HG02973 (cell line): ENCODE measurements at regions not wholly inside any gene's neighbourhood (a gene's known extent, or its start where the extent isn't known, plus 50 kb on each side); places are given as distances from the start of the nearest gene placed in this dataset.
"Not testable (repeated sequence)": the region's sequence is repeated elsewhere in the genome, so short reads cannot be mapped to it uniquely, and the experiment has no call there.

Source experiments
- ATAC-seq: cut with Tn5 transposase; IDR thresholded peaks from one replicate; pipeline ENCODE4 v1.9.1; 2021; ENCODE audit warnings: moderate library complexity; ENCODE audit not compliant: unreplicated experiment

GRCh38 chr14:58751788-58752187, 114.0 kb downstream of the DACT1 start:
- no peak for ATAC-seq

DNA sequence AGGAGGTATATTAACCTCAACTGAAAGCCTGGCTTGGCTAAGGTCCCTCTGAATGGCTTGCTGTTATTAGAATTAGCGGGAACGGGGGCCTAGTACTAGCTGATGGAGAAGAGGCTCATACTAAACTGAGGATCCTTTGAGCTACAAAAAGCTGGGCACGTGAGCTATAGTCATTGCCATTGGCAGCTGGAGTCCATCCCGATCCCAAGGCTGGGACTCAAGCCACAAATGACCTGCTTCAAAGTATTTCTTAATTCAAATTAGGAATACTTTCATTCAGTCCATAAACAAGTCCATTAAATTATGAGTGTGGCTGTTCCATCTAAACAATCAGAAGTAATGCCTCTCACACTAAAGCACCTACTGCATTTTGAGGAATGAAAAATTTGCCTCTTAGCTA, 114.5 kb downstream of the DACT1 start:
- no peak for ATAC-seq

- ATAC-seq = no peak
These were observed 115.0 kb downstream of the DACT1 start for GRCh38 chr14:58752771-58753201.

GRCh38 chr14:58755031-58755925, 117.5 kb downstream of the DACT1 start:
- ATAC-seq = no peak

- no peak for ATAC-seq
These were observed 122.4 kb downstream of the DACT1 start for GRCh38 chr14:58760121-58760520.

- ATAC-seq = no peak
These were observed 124.9 kb downstream of the DACT1 start for GRCh38 chr14:58762629-58763028.

- ATAC-seq = no peak
These were observed 125.4 kb downstream of the DACT1 start for GRCh38 chr14:58763210-58763609.

- ATAC-seq = no peak
These were observed 127.7 kb downstream of the DACT1 start for GRCh38 chr14:58765418-58765831.

DNA sequence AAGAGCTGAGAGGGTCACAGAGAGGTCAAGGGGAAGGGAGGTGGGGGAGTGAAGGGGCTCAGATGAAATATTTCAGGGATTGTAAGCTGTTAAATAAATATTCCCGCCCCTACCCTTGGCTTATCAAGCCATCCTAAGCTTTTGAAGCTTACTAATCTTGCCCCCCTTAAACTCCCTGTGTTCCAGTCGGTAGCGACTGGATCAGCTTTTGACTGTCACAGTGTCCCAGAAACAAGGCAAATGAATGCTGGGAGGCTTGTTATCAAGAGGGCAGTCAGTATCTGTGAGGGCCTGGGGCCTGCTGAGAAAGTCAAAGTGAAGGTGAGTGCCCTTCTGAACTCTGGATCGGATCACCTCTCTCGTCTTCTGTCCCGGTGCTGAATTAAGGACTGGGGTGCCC, 128.1 kb downstream of the DACT1 start:
- no peak for ATAC-seq

DNA sequence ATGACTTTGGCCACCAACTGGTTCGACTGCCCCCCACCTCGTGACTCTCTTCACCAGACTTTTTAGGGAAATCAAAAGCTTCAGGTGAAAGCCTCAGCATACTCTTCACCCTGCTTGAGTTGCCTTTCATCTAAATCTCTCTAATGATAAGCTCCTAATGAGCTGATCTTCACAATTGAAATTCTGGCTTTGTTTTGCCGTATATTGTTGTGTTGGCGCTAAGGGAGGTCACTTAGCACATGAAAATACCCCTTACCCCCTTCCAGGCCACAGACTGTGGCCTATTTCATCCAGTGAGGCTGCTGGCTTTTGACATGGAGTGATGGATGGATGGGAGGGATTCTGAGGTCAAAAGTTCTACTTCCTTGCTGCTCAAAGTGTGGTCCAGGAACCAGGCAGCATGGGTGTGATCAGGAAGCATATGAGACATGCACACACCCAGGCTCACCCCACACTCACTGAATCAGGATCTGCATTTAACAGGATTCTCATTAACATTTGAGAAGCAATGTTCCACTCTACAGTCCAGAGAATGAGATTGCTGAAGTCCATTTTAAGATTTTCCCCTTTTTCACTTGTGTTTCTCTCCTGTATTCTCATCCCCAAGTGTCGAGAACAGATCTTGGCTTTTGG, 131.4 kb downstream of the DACT1 start:
- no peak for ATAC-seq

DNA sequence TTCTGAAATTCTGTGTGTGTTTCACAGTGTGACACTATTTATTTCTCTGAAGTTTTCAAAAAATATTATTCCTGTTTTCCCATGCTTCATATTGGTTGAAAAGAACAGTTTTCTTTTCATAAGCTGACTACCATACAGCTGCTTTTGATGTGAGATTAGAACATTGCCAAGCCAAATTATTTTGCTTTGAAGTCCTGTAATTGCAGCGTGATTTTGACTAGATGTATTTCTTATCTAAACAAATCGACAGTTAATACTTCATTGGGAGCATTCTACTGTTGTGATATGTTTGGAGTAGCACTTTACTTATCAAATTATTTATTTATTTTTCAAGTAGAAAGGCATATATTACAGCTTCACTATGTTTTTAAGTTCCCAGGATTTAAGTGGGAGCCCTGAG, 132.0 kb downstream of the DACT1 start:
- no peak for ATAC-seq

DNA sequence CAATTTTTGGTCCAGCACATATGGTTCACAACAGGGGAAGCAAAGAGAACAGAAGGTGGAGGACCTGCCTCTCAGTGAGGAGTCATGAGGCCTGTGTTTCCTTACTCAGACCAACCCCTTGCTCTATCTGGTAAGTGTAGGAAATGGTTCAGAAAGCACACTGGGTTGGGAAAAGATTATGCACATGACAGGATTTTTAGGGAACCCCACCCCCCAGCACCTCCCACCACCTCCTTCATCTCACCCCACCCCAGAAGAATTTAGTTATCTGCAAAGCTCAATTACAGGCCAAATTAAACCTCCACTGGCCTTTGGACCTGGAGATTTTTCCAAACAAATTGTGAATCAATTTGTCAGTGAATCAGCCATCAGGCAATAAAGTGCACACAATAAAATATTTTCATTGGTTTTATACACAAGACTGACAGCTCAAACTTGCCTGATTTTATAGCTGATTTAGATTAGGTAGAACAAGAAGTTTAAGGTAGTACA, 132.8 kb downstream of the DACT1 start:
- ATAC-seq = no peak

DNA sequence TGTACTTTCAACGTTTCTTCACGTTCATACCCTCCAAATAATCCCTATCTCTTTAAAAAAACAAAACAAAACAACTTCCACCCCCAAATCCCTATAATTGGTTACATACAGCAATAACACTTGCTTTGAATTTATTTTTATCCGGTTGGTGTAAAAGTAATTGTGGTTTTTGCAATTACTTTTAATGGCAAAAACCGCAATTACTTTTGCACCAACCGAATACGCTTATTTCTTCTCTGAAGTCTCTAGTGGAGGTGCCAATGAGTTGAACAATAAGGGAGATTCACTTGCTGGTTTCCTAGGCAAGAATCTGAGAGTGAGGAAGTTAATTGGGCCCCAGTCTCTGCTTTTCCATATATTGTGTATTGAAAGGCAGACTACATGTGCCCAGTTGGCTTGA, 133.3 kb downstream of the DACT1 start:
- ATAC-seq = no peak

DNA sequence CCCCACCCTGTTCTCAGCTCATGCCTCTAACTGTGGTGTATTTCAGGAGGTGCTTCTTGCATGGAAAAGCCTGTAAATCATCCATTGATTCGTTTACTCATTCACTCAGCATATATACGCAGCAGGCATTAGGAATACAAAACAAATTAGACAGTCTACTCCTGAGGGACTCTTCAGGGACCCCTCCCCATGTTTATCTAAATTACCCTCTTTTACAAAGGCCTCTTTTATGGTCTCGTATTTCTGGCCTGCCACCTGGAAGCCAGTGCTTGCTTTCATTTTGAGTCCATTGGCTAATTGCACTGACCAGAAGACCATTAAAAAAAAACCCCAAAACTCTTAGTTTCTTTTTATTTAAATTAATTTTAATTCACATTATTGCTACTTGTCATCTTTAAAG, 134.4 kb downstream of the DACT1 start:
- ATAC-seq = no peak

- ATAC-seq = no peak
These were observed 135.2 kb downstream of the DACT1 start for GRCh38 chr14:58772794-58773620.

- ATAC-seq = no peak
These were observed 136.8 kb downstream of the DACT1 start for GRCh38 chr14:58774531-58774930.

GRCh38 chr14:58775130-58775529, 137.4 kb downstream of the DACT1 start:
- not testable (repeated sequence) for ATAC-seq

GRCh38 chr14:58776516-58776915, 138.8 kb downstream of the DACT1 start:
- no peak for ATAC-seq

DNA sequence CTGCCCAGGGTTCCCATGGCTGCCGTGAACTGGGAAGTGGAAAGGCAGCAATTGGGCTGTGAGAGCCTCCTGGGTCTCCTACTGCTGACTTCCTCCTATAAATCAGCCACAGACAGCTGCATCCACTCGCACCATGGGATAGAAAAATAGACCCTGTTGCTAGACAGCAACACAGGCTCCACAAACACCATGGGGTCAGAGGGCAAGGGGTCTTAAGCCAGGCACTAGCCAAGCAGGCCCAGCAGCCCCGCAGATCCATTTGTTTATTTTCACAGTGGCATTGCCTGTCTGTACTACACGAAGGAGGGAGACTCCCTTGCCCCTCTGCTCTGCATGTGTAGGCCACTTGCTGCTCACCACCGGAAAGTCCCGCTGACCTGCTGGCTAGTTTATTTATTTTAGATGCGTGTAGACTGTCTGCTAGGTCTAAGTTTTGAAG, 139.8 kb downstream of the DACT1 start:
- ATAC-seq = no peak

DNA sequence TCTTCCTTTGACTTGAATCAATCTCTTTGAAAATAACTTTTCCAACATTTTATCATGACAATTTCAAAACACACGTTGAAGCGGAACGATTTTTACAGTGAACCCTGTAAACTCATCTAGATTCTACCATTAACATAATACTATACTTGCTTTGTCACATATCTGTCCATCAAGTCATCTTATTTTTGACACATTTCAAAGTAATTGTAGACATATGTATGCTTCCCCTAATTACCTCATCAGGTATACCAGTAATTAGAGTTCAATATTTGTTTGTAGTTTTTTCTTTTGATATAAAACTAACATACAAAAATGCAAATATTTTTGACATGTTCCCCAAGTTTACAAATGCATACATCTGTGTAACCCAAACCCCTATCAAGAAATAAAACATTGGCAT, 140.4 kb downstream of the DACT1 start:
- no peak for ATAC-seq

GRCh38 chr14:58779376-58779775, 141.6 kb downstream of the DACT1 start:
- no peak for ATAC-seq
